AG04450 (cell line): ENCODE measurements at regions not wholly inside any gene's neighbourhood (a gene's known extent, or its start where the extent isn't known, plus 50 kb on each side); places are given as distances from the start of the nearest gene placed in this dataset.
A peak's percentile ranks its signal among the peaks of the same experiment; 100 is the strongest.

Experiments
- CTCF ChIA-PET: fragments of 300-600, 350-600 bp; formaldehyde crosslinking; extraction: SDS; loops from one replicate; lab custom pipeline; 2022; ENCODE audit warnings: antibody characterized with exemption, inconsistent platforms; lab: Charles Lee
- POLR2A ChIA-PET: fragments of 350-600 bp; formaldehyde crosslinking; extraction: SDS; loops from one replicate; lab custom pipeline; 2021; ENCODE audit warnings: antibody characterized with exemption, inconsistent platforms; lab: Yijun Ruan, JAX
- DNase-seq: peaks from one replicate; pipeline ENCODE4 v3.0.0-alpha.2; 2011; ENCODE audit warnings: low read depth, low spot score
- H3K27ac ChIP-seq: one replicate; pipeline ENCODE4 v1.5.1; 2012; ENCODE audit warnings: low read depth, low read length, control low read depth
- H3K27me3 ChIP-seq: one replicate; pipeline ENCODE4 v1.6.0; 2012; ENCODE audit warnings: low read length; ENCODE audit not compliant: control insufficient read depth, insufficient read depth
- H3K4me3 ChIP-seq: 2 replicates; pipeline ENCODE4 v1.5.1; 2011; ENCODE audit warnings: mild to moderate bottlenecking, low read depth, low read length, control low read depth
- H3K9me3 ChIP-seq: 2 replicates; pipeline ENCODE4 v1.5.1; 2012; ENCODE audit warnings: low read length; ENCODE audit not compliant: control insufficient read depth, insufficient read depth
- TF ChIP-seq, protein P1 (sequence below): IDR thresholded peaks from 2 replicates; pipeline ENCODE4 v1.5.1; 2011; ENCODE audit warnings: low read depth, low read length, control low read depth, inconsistent platforms

DNA sequence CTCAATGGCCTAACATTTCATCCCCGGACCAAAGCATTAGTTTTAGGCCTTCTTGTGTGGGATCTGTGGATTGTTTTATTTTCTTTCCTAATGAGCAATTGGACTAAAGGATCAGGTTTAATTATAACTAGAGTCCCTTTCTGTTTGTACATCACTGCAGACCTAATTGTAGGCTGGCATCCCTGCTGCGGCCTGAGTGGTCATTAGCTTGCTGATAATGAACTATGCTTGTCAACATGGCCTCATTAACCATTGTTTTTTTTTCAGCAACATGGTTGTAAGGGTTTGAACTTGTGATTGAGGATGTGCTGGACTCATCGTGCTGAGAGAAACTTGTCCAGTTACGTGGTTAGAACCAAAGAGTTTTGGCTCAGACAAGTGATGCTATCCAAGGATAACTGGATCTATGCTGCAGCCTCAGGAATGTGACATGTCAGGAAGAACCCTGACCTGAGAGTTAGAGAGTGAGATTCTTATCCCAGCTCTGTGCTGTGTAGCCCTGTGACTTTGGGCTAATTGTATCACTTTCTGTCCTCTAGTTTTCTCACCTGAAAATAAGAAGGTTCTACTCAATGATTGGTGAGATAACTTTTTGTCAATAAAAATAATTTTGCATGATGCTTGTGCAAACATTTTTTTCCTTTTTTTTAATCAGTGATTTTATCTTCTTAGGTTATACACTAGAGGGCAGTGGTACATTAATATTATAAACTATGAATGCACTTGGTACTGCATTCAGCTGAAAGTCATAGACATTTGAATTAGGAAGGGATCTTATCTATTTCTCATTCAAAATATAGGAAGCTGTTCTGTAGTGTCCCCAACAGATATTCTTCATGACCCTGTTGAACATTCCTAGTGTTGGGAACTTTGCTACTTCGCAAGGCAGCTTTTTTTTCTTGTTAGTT is 140.9 kb downstream of the RNF144B start:
- no peaks in the 10 kb centered on the region for H3K9me3 ChIP-seq
- DNase-seq: no peak
- CTCF ChIA-PET: interaction anchor here (0.5 to 2.2 kb wide), 11 partner anchors 8 to 204 kb away, joined by 3 to 14 read pairs (median 3); no protein-coding TSS in a partner anchor
- H3K4me3 ChIP-seq: no peak overlapping the region
- H3K27ac ChIP-seq: no peak overlapping the region
- H3K27me3 ChIP-seq: peaks cover 2% of the 10 kb centered on the region
- TF ChIP-seq, protein P1, sequence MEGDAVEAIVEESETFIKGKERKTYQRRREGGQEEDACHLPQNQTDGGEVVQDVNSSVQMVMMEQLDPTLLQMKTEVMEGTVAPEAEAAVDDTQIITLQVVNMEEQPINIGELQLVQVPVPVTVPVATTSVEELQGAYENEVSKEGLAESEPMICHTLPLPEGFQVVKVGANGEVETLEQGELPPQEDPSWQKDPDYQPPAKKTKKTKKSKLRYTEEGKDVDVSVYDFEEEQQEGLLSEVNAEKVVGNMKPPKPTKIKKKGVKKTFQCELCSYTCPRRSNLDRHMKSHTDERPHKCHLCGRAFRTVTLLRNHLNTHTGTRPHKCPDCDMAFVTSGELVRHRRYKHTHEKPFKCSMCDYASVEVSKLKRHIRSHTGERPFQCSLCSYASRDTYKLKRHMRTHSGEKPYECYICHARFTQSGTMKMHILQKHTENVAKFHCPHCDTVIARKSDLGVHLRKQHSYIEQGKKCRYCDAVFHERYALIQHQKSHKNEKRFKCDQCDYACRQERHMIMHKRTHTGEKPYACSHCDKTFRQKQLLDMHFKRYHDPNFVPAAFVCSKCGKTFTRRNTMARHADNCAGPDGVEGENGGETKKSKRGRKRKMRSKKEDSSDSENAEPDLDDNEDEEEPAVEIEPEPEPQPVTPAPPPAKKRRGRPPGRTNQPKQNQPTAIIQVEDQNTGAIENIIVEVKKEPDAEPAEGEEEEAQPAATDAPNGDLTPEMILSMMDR: peak; percentile 28; the same call in 1 of the 2 replicates
- POLR2A ChIA-PET: no interaction called here

DNA sequence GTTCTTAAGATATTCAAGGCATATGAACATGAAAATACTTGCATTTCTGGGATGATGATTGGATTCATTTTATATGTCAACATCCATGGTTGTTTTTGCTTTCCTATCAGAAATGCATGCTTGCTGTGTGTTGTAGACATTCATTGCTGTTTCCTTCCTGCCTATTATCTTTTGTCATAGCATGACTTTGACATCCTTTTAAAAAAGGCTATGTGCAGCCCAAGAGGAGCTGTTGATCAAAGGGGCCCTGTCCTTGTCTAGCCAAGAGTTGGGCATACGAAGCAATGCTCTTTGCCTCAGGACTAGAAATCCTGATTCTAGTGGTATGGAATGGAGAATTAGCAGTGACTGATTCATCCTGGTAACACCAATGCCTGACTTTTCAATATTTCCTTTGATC is 143.1 kb downstream of the RNF144B start:
- H3K9me3 ChIP-seq: no peaks in the 10 kb centered on the region
- ChIA-PET POLR2A (no interaction called here), CTCF (no interaction called here)
- peaks cover 2% of the 10 kb centered on the region for H3K27me3 ChIP-seq
- H3K27ac ChIP-seq: no peak overlapping the region
- no peak overlapping the region for H3K4me3 ChIP-seq
- no peak for DNase-seq
- TF ChIP-seq, protein P1: no peak

DNA sequence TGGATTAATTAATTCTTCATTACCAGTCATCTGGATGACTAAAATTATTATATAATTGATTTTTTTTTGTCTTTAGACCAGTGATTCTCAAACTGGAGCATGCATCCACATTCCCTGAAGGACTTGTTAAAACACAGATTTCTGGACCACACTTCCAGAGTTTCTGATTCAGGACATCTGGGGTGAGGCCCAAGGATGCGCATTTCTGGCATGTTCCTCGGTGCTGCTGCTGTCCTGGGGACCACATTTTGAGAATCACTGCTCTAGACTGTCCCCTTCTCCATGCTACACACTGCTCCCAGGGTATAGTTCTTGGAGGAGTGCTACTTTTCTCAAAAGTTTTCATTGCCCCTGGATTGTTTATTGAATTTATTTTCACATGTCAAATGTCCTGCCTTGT is 145.0 kb downstream of the RNF144B start:
- ChIA-PET CTCF (interaction anchor here (1.0 kb wide), 1 partner anchor 64 kb away, joined by 4 read pairs; no protein-coding TSS in a partner anchor), POLR2A (no interaction called here)
- no peak for DNase-seq
- TF ChIP-seq, protein P1: no peak
- H3K4me3 ChIP-seq: no peak overlapping the region
- H3K9me3 ChIP-seq: no peaks in the 10 kb centered on the region
- H3K27ac ChIP-seq: no peak overlapping the region
- peaks cover 9% of the 10 kb centered on the region for H3K27me3 ChIP-seq

DNA sequence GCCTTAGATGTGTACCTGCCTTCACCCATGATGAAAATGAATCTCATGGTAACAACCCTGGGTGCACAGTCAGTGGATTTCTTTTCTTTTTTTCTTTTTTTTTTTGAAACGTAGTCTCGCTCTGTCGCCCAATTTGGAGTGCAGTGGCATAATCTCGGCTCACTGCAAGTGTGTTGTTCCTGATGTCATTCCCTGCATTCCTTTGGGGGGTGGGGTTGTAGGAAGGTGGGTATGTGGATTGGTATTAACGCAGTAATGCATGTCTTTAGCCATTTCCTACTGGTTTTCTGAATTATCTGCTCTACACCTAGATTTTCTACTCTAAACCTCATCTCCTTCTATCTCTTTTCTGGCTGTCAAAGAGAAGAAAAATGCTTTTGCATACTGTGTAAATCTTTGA is 146.6 kb downstream of the RNF144B start:
- no peak for DNase-seq
- H3K27ac ChIP-seq: no peak overlapping the region
- no peak overlapping the region for H3K4me3 ChIP-seq
- TF ChIP-seq, protein P1: no peak
- CTCF ChIA-PET: no interaction called here
- H3K9me3 ChIP-seq: no peaks in the 10 kb centered on the region
- POLR2A ChIA-PET: no interaction called here
- H3K27me3 ChIP-seq: peaks cover 7% of the 10 kb centered on the region

DNA sequence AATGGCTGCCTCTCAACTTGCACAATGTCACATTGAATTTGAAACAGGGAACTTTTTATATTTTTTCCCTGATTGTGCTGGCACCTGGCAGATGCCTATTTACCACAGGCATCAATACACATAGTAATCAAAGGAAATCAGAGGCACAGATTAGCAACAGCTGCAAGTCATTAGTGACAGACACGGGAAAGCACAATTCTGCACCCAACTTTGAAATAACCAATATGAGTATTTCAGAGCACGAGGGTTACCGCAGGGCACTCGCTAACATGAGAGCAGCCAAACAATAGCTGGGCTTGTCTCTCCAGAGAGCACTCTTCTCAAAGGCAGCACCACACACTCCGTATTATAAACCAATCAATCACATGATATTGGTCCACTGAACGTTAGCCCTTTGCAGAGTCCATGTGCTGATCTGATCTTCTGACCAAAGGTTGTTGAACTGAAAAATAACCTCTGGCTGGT is 149.5 kb downstream of the RNF144B start:
- POLR2A ChIA-PET: no interaction called here
- Histone ChIP-seq H3K9me3 (no peaks in the 10 kb centered on the region), H3K4me3 (no peak overlapping the region), H3K27me3 (peaks cover 7% of the 10 kb centered on the region), H3K27ac (no peak overlapping the region)
- TF ChIP-seq, protein P1: no peak
- no peak for DNase-seq
- CTCF ChIA-PET: interaction anchor here (1.6 kb wide), 1 partner anchor 8 kb away, joined by 5 read pairs; no protein-coding TSS in a partner anchor
